LHCN-M2 (cell line): ENCODE measurements at regions not wholly inside any gene's neighbourhood (a gene's known extent, or its start where the extent isn't known, plus 50 kb on each side); places are given as distances from the start of the nearest gene placed in this dataset.
A peak's percentile ranks its signal among the peaks of the same experiment; 100 is the strongest.

Source experiments
- DNase-seq: peaks from one replicate; pipeline ENCODE4 v3.0.0-alpha.2; 2012; ENCODE audit warnings: low read depth

DNA sequence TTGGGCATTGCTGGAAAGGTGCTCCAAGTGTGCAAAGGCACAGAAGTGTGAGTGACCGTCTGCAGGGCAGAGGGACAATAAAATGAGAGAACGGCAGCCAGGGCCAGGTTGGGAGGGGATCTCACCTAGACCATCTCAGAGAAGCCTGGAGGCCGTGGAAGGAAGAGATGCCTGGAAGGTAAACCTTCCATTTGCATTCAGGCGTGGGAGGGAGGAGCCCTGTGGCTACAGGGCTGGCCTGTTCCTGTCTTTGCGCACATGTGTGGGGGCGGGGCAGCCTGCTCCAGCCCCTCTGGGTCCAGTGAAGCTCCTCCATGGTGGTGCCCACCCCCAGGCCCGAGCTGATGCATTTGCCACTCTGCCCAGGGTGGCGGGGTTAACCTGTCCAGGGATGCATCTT, 473.6 kb upstream of the MGMT start:
- no peak for DNase-seq

DNA sequence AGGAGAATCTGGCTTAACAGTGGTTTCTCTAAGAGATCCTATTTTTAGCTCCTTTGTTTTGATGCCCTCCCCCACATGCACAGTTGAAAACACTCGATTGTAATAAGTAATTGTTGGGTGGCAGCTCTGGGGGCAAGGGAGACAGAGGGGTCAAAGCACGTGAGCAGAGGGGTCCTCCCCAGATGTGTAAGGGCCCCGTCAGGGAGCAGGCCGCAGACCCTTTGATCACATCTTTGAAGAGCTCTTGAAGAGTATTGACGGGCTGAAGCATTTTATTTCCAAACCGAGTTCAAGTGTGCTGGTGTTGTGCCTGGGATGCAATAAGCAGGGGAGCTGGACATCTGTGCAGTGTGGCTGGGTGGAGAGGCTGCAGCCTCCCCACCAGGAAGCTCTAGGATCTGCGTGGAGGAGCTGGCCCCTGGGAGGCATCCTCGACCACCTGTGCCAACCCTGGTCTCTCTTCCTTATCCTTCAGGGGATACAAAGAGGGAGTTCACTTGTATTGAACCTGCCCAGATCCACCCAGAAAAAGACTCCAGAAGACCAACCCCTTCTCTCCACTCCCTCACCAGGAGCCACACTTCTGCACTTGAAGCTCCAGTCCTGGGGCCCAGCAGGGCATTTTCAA, 473.0 kb upstream of the MGMT start:
- DNase-seq = no peak

DNA sequence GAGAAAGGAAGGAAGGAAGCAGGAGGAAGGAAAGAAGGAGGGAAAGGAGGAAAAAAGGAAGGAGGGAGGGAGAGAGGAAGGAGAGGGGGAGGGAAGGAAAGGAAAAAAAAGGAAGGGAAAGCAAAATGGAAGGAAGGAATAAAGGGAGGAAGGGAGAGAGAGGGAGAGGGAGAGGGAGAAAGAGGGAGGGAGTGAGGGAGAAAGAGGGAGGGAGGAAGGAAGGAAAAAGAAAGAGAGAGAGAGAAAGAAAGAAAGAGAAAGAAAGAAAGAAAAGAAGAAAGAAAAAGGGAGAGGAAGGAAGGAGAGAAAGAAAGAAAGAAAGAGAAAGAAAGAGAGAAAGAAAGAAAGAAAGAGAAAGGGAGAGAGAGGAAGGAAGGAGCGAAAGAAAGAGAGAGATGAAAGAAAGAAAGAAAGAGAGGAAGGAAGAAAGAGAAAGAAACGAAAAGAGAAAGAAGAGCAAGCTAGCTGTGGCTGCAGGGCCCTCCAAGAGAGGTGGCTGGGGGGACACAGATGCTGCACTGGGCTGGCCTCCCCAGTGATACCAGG, 472.4 kb upstream of the MGMT start:
- DNase-seq = no peak

DNA sequence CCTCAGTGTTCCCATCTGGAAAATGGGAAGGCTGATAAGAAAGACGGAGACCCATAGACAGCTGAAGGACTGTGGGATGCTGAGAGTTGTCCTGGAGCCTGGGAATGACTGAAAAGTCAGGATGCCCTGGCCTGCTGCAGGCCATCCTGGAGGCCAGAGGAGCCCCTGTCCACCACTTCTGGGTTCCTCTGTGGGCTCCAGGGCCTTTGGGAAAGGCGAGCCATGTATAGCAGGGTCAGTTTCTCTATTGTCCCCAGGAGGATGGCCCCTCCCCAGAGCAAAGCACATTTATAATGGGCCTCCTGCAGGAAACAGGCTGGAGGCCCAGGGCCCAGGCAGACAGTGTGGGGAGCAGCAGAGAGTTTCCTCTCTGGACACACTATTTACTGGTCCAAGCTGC, 471.4 kb upstream of the MGMT start:
- DNase-seq = no peak

DNA sequence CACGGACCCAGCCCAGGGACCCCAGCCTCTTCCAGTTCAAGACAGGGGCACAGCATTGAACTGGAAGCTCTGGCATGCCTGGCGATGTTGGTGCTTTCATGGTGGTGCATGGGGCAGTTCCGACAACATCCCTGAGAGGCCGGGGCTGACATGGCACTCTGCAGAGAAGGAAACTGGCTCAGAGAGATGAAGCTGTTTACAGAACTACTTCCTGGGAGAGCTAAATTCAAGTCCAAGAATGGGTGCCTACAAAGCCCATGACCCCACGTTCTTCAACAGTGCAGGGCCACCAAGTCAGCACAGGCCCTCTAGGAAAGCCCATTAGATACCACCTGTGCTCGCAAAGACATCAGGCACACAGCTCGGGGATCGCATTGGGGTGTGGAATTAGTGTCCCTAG, 470.9 kb upstream of the MGMT start:
- no peak for DNase-seq

DNA sequence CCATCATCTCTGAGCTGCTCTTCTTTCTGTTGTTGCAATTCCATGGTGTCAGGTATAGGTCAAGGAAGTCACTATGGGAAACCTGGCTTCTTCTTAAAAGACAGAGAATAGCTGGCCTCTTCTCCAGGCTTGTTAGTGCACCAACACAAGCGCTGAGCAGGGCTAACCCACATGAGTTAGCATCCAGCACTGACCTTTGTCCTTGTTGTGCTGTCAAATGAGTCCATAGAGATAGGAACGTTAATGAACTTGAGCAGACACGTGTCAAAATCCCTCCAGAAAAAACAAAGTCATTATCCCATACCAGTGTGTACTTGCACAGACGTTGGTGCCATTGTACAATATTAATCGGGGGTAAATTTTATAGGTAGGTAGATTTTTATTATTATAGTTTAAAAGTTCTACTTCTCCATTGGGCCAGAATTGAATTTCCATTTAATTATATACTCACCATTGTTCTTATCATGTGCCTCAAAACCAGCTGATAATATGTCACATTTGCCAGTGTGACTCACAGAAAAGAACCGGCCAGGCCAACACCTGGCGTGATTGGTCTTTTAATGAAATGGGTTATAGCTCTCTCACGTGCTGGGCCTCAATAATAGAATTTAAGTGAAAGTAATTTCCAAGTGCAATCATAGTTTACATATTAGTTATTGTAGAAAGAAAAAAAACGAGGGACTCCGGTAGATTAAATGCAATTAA, 468.8 kb upstream of the MGMT start:
- DNase-seq = no peak

DNA sequence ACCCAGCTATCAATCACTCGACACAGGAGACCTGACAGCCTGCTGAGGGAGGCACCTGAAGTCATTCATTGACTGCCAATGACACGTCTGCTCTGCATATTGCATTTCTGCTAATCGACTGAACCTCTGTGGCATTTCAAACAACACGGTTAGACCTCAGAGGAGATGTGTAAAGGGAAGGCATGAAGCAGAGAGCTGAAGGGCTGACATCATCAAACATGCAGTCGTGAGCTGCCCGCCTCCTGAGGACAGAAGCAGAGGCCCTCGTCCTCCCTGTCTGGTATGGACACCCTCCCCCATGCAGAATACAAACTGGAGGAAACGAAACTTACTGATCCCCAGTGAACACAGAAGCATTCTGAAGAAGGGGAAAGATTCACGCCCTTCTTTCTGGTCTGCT, 462.6 kb upstream of the MGMT start:
- no peak for DNase-seq

DNA sequence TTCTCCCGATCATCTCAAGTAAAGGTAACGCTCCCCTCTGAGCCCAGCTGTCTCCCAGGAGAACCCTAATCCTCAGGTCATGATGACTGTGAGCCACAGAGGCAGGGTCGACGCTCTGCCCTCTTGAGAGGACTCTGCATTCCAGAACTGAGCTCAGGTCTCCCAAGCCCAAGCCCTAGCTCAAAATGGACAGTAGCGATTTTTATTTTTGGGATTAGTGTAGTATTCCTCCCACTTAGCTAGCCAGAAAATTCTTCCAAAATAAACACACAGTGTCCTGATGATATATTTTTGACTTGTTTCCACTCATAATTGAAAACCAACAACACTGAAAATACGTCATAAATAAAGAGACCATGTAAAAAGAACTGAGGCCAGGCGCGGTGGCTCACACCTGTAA, 462.0 kb upstream of the MGMT start:
- DNase-seq = no peak

DNA sequence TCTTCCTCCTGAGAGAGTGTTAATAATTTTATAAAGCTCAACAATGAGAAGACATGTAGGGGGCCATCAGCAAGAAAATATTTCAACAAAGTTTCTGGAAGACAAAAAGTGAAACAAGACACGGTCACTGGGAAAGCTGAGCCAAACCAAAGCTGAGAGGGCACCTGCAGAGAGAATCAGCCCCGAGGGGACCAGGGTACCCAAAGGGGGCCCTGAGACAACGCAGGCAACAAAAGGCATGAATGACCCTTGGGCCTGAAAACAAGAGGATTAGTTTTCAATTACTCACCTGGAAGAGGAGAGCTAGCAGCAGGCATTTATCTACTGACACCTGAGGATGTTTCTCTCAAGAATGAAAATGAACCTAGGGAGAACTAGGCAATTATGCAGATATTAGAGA, 461.2 kb upstream of the MGMT start:
- DNase-seq = no peak

DNA sequence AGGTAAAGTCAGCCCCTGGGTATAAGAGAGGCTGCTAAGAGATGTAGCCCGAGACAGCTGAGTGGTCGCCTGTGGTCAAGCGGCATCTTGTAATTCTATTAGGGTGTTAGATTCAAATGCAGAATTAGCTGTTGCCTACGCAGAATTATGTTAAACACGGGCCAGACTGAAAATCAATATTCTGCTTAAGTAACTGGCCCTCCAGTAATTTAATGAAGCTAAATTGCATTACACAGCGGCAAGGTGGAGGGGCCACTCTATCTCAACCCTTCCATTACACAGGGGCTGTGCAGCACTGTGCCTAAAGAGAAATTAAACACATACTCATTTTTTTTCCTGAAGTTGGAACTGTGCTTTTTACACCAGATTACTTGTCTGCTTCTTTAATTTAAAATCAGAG, 448.5 kb upstream of the MGMT start:
- no peak for DNase-seq

DNA sequence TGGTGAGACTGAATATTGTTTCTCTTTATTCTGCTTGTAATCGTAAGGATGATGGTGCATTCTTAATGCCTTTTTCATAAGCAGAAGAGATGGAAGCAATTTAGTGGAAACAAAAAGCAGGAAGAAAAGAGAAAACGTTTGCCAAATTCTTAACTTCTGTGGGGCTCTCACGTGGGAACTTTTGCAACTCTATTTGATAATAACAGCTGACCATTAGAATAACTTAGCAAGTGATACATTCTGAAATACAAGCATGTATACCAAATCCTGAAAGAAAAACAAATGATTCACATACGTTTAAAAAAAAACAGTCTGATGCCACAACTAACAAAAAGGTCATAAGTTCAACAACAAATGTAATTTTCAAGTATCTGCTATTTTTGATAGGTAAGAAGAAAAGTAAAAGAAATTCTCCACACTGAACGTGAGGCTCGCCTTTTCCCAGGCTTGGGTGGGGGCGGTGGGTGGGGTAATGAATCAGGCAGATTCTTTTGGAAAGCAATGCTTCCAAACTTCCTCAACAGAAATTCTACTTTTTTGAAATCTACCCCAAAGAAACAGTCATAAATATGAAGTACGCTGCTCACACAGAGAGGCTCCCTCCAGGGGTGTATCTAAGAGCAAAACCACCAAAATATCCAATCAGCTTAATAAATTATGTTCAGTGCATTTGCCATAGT, 446.2 kb upstream of the MGMT start:
- DNase-seq = no peak

DNA sequence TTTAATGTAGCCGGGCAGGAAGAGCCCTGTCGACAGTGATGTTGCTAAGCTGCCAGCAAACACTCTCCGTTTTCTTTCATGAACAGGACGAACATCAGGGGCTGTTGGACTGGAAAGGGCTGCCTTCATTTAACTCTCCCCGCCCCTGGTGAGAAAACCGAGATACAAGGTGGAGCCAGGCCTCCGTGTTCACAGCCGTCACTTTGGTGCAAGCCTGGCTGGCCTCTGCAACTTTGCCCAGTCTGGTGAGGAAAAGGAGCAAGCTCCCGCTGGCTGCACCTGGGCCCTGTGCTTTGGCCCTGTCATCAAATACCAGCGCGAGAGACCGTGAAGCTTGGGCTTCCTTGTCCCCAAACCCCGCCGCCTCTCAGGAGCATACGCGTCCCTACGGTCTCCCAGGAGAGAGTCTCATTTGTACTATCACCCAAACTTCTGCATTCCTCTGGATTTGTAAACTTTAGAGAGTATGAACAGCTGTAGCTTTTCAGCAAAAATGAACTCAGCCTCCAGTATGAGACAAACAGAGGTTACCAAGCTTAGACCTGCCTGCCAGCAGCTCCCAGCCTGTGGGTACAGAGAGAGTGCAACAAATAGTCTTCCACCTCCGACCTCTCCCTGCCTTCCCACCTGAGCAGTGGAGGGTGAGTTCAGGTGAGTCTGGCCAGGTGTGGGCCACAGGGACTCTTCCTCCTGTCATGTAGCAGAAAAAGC, 445.3 kb upstream of the MGMT start:
- DNase-seq = no peak

DNA sequence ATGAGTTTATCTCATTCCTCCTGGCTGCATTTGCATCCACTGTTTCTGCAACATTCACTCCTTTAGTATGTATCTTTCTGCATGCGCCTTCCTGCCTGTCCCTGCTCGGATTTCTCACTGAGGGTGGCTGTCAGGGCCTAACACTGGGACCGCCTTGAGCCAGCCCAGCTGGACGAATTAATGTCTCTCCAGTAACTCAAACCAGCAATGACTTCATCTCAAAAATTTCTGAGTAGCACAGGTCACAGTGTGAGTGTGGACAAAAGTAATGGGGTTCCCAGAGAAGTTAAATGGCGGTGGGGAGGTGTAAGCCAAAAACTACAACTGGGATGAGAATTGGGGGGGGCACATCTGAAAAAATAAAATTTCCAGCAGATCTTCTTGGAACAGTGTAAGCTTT, 444.0 kb upstream of the MGMT start:
- no peak for DNase-seq

DNA sequence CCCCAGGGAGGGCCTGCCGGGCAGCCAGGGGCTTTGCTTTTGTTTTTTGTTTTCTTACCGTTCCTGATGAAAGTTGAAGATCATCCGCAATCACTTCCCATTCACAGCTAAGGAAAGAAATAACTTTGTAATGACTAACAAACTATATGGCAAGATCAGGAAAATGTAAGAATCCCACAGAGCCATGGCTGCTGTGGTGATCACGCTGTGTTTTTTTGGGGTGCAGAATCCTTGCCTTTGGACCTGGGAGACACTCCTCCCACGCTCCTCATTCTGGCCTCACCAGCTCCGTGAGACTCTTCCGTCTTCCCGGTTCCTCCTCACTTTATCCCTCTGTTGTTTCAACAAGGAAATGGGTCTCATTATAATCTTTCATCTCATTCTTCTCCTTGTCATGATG, 443.0 kb upstream of the MGMT start:
- no peak for DNase-seq

DNA sequence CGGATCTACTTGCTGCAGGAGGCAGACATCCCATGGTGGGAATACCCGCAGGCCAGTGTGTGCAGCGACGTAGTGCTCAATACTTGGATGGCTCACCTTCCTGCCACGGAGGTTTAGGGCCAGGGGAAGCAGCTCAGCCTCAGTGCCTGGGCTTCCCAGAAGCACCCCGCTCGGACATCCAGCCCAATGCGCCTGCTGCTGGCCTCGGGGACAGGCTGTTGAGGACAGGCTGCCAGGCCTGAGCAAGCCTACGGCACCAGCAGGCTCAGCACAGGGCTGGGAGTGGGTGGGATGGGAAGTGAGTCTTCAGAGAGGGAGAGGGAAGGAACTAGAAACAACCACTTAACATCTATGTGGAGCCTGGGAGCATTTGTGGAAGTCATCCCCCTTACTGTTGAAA, 441.3 kb upstream of the MGMT start:
- DNase-seq = no peak

DNA sequence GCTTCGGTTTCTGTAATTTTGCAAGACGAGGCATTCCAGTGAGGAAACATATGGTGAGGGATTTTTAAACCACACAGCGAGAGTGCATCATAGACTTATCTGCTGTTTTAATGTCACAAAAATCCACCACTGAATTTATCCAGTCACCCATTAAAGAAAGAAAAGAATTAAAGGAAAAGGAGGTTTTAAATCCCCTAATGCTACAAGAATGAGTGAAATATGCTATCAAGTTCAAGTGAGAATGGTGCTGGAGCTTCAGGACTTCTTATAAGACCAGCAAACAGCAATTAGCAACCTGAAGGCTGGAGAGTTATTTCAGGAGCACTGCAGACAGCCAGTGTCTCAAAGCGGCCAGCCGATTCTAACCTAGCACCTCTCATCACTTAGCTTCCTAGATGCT, 439.1 kb upstream of the MGMT start:
- DNase-seq = no peak

DNA sequence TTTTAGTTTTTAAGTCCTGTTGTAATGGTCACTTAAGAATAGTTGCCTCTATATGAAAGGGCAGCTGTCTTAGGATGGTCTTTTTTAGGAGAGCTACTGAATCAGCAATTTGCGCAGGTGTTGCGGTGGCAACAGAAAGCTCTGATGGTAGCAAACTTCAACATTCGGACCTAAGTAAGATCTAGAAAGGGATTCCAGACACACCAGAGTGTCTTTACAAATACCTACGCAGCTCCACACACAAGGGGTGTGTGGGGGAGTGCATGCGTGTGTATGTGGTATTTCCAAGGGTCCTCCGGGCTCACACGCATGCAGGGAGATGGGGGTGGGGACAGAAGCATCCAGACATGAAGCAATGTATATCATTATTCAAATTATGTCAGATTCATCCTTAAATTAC, 438.6 kb upstream of the MGMT start:
- no peak for DNase-seq

DNA sequence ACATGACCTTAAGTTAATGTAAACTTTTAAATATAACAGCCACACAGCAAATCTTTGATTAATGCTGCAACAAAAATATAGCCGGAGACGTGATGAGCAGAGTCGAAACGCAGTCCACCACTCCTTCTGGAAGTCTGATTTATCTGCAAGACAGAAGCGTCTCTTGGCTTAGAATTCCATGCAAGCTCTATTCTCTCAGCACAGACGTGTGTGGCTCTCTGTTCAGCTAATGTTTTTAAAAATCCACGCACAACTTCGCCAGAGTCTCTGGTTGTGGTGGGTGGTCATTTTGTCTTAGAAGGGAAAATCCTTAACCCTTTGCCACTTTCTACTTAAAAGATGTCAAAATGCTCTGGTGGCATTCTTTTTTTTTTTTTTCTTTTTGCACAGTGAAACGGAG, 438.0 kb upstream of the MGMT start:
- no peak for DNase-seq

DNA sequence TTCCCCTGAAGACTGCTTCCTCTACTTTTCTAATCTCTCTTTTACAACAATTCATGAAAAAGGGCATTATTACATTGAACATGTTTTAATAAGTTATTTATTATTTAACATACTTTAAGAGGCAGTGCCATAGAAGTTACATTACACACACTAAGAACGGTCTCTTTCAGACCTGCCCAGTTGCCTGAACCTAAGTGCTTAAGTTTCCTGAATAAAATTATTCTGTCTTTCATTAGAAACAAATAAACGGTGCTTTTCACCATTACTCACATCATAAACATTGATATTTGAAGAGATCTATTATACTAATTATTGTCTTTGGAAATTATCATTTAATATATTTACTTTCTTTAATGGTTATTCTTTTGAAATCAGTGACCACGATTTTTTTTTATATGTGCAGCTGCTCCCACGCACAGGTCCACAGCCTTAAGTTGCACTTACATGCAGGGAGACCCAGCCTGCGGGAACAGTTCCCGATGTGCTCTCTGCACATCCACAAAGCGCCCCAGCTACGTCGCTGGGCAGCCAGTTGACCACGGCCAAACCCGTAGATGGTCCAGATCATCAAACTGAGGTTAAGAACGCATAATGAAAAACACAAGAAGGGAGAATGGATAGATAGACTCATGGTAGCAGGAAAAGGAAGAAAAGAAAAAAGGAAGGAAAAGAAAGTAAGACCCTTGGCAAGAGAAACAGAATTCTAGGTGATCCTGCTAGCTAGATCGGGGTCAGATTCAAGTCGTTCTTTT, 437.0 kb upstream of the MGMT start:
- no peak for DNase-seq

DNA sequence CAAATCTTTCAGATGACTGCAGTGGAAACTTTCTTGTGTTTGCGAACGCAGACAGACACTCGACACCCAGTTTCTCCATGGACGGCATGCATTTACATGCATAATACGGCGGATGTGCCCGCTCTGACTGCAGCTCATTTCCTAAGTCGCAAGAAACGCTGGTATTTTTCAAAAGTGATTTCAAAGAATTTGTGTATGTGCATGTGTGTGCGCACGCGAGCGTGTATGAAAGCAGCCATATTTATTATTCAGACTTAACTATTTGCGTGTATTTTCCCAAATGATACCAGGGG, 436.5 kb upstream of the MGMT start:
- no peak for DNase-seq

DNA sequence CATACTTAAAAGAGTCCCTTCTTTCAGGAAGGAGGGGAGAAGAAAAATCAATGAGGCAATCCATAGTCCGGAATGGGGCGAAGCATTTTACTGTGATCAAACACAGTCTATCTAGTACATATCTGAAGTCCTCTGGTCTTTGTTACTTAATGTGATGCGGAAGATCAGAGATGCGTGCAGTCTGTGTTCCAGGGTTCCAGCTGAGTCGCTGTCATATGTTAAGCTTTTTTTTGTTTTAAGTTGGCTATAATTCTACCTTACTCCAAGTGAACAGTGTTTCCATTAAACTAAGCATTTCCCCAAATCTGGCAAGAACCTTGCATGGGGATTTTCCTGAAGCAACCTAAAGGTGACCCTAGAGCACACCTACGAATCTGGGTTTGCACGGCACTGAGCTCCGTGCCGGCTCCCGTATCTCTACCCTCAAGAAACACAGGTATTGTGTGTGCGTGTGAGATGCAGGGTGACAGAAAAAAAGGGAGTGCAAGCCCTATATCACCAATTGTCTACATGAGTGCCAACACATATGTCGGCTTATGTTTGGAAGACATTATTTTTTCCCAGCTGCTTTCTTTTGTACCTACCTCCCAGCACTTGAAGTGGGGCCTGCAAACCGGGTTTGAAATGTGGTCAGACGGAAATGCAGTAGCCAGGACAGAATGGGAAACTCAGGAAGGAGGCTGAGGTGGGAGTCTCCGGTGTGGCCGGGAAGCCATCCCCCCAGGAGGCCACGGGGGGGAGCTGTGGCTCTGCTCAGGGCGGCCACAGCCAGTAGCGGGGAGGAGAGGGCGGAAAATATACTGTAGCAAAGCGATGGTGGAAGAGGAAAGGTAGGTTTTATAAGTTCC, 435.8 kb upstream of the MGMT start:
- DNase-seq = peak; percentile 9
